ENCODE measurements at regions not wholly inside any gene's neighbourhood (a gene's known extent, or its start where the extent isn't known, plus 50 kb on each side); places are given as distances from the start of the nearest gene placed in this dataset.

- no peaks in the 10 kb centered on the region for H3K36me3 ChIP-seq
- no peak overlapping the region for H3K27ac ChIP-seq
- no peak overlapping the region for H3K4me3 ChIP-seq
- TF ChIP-seq POLR2AphosphoS5 (IDR thresholded peaks at IDR 0.05): no peak
- intact Hi-C loops (cut with DNase I; ENCODE audit: low total_unique reads): no loop called here
- no peaks in the 10 kb centered on the region for H3K27me3 ChIP-seq
- H3K4me1 ChIP-seq: no peaks in the 10 kb centered on the region
- no peak for DNase-seq (ENCODE audit: low spot score in 2 of 2)
- H3K9me3 ChIP-seq: no peaks in the 10 kb centered on the region
Observed at GRCh38 chr5:155480731-155481131, 467.2 kb downstream of the KIF4B start.

- DNase-seq (ENCODE audit: low spot score in 2 of 2): no peak
- Histone ChIP-seq H3K4me3 (no peak overlapping the region), H3K27me3 (no peaks in the 10 kb centered on the region), H3K4me1 (no peaks in the 10 kb centered on the region), H3K36me3 (no peaks in the 10 kb centered on the region), H3K27ac (no peak overlapping the region), H3K9me3 (no peaks in the 10 kb centered on the region)
- intact Hi-C loops (cut with DNase I; ENCODE audit: low total_unique reads): no loop called here
- no peak for TF ChIP-seq POLR2AphosphoS5 (IDR thresholded peaks at IDR 0.05)
- TF ChIP-seq, protein P1, sequence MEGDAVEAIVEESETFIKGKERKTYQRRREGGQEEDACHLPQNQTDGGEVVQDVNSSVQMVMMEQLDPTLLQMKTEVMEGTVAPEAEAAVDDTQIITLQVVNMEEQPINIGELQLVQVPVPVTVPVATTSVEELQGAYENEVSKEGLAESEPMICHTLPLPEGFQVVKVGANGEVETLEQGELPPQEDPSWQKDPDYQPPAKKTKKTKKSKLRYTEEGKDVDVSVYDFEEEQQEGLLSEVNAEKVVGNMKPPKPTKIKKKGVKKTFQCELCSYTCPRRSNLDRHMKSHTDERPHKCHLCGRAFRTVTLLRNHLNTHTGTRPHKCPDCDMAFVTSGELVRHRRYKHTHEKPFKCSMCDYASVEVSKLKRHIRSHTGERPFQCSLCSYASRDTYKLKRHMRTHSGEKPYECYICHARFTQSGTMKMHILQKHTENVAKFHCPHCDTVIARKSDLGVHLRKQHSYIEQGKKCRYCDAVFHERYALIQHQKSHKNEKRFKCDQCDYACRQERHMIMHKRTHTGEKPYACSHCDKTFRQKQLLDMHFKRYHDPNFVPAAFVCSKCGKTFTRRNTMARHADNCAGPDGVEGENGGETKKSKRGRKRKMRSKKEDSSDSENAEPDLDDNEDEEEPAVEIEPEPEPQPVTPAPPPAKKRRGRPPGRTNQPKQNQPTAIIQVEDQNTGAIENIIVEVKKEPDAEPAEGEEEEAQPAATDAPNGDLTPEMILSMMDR (IDR thresholded peaks at IDR 0.05): no peak
- no peak for TF ChIP-seq POLR2A (IDR thresholded peaks at IDR 0.05)
Observed at GRCh38 chr5:155481182-155481581, 467.6 kb downstream of the KIF4B start.

DNA sequence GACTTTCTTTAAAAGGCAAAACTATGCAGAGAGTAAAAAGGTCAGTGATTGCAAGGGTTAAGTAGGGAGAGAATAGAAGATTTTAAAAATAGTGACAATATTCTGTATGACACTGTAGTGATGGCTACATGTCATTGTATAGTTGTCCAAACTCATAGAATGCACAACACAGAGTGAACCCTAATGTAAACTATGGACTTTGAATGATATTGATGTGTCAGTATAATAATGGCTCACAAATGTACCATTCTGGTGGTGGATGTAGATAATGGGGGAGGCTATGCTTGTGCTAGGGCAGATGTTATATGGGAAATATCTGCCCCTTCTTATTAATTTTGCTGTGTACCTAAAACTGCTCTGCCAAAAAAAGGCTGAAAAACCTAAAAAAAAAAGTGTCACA, 468.9 kb downstream of the KIF4B start:
- DNase-seq (ENCODE audit: low spot score in 2 of 2): no peak
- Histone ChIP-seq H3K4me3 (no peak overlapping the region), H3K36me3 (no peaks in the 10 kb centered on the region), H3K4me1 (no peaks in the 10 kb centered on the region), H3K27ac (no peak overlapping the region), H3K27me3 (no peaks in the 10 kb centered on the region), H3K9me3 (no peaks in the 10 kb centered on the region)
- TF ChIP-seq POLR2AphosphoS5 (IDR thresholded peaks at IDR 0.05): no peak
- TF ChIP-seq, protein P1 (IDR thresholded peaks at IDR 0.05): no peak
- TF ChIP-seq POLR2A (IDR thresholded peaks at IDR 0.05): no peak
- intact Hi-C loops (cut with DNase I; ENCODE audit: low total_unique reads): no loop called here

GRCh38 chr5:155485386-155485785, 471.8 kb downstream of the KIF4B start:
- intact Hi-C loops (cut with DNase I; ENCODE audit: low total_unique reads): no loop called here
- DNase-seq (ENCODE audit: low spot score in 2 of 2): no peak
- H3K27ac ChIP-seq: no peak overlapping the region
- no peaks in the 10 kb centered on the region for H3K9me3 ChIP-seq
- H3K27me3 ChIP-seq: no peaks in the 10 kb centered on the region
- TF ChIP-seq, protein P1 (IDR thresholded peaks at IDR 0.05): no peak
- TF ChIP-seq POLR2AphosphoS5 (IDR thresholded peaks at IDR 0.05): no peak
- TF ChIP-seq POLR2A (IDR thresholded peaks at IDR 0.05): no peak
- H3K36me3 ChIP-seq: no peaks in the 10 kb centered on the region
- H3K4me1 ChIP-seq: no peaks in the 10 kb centered on the region
- no peak overlapping the region for H3K4me3 ChIP-seq

GRCh38 chr5:155489949-155490348, 476.4 kb downstream of the KIF4B start:
- Histone ChIP-seq H3K27ac (no peak overlapping the region), H3K4me3 (no peak overlapping the region), H3K4me1 (no peaks in the 10 kb centered on the region), H3K27me3 (no peaks in the 10 kb centered on the region), H3K36me3 (no peaks in the 10 kb centered on the region), H3K9me3 (no peaks in the 10 kb centered on the region)
- intact Hi-C loops (cut with DNase I; ENCODE audit: low total_unique reads): no loop called here
- TF ChIP-seq POLR2AphosphoS5 (IDR thresholded peaks at IDR 0.05): no peak
- TF ChIP-seq, protein P1 (IDR thresholded peaks at IDR 0.05): no peak
- no peak for TF ChIP-seq POLR2A (IDR thresholded peaks at IDR 0.05)
- no peak for DNase-seq (ENCODE audit: low spot score in 2 of 2)

DNA sequence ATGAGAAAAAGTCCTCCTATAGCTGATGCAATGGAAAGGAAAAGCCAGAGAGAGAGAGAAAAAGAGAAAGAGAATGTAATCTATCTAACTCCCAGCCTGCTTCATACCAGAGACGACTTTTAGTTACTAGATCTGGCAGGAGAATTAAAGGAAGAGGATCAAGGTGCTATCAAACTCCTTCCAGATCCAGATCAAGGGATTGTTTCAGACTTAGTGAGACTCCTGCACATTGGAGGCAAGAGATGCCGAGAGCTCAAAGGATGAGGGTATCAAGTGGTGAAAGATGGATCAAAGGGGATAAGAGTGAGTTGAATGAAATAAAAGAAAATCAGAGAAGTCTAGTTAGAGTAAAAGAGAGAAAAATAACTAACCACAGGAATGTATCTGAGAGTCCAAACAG, 478.6 kb downstream of the KIF4B start:
- no peaks in the 10 kb centered on the region for H3K4me1 ChIP-seq
- H3K9me3 ChIP-seq: no peaks in the 10 kb centered on the region
- H3K36me3 ChIP-seq: no peaks in the 10 kb centered on the region
- TF ChIP-seq, protein P1 (IDR thresholded peaks at IDR 0.05): no peak
- TF ChIP-seq POLR2AphosphoS5 (IDR thresholded peaks at IDR 0.05) (no peak), POLR2A (IDR thresholded peaks at IDR 0.05) (no peak)
- intact Hi-C loops (cut with DNase I; ENCODE audit: low total_unique reads): loop anchor here (2.0 kb wide), 1 partner anchor 59 kb away; no protein-coding TSS in a partner anchor
- no peak overlapping the region for H3K4me3 ChIP-seq
- DNase-seq (ENCODE audit: low spot score in 2 of 2): no peak
- no peaks in the 10 kb centered on the region for H3K27me3 ChIP-seq
- no peak overlapping the region for H3K27ac ChIP-seq
